Testis (tissue), 2 donors: ENCODE measurements at regions not wholly inside any gene's neighbourhood (a gene's known extent, or its start where the extent isn't known, plus 50 kb on each side); places are given as distances from the start of the nearest gene placed in this dataset.

Source experiments
- DNase-seq: peaks from one replicate; pipeline ENCODE4 v3.0.0-alpha.2; 2019
- H3K27ac ChIP-seq, 2 donors: fragments of 200-600 bp; sonication (generic); one replicate each; pipeline ENCODE4 v1.5.1; 2019
- H3K27me3 ChIP-seq: fragments of 200-600 bp; sonication (generic); one replicate; pipeline ENCODE4 v1.5.1; 2019
- H3K36me3 ChIP-seq: fragments of 200-600 bp; sonication (generic); one replicate; pipeline ENCODE4 v1.5.1; 2017; ENCODE audit warnings: low read depth; ENCODE audit errors: missing control alignments
- H3K4me1 ChIP-seq: fragments of 200-600 bp; sonication (generic); one replicate; pipeline ENCODE4 v1.5.1; 2019
- H3K4me3 ChIP-seq, 2 donors: fragments of 200-600 bp; sonication (generic); one replicate each; pipeline ENCODE4 v1.5.1; 2017 to 2019
- H3K9me3 ChIP-seq: fragments of 200-600 bp; sonication (generic); one replicate; pipeline ENCODE4 v1.5.1; 2017
- POLR2A ChIP-seq: fragments of 450-650 bp; IDR thresholded peaks from one replicate; pipeline ENCODE4 v1.6.1; 2017; ENCODE audit warnings: antibody characterized with exemption, mild to moderate bottlenecking, moderate library complexity
- WGBS, 2 donors: methylation state at CpG; one replicate each; pipeline ENCODE4 v1.1.5; 2018; 5-methylcytosine and 5-hydroxymethylcytosine counted together
- intact Hi-C: fragments of 100-400 bp; cut with DNase I; formaldehyde crosslinking; loops from one replicate; pipeline ENCODE4 v1.15.1; 2023; ENCODE audit warnings: low total_unique reads
- TF ChIP-seq, protein P1 (sequence below), 3 experiments: fragments of 450-650 bp in 2 of 3; fragments of 200-600 bp in 1 of 3; sonication (generic) in 1 of 3; IDR thresholded peaks; one replicate each; pipeline ENCODE4 v1.5.1; 2016 to 2019; ENCODE audit warnings: antibody characterized with exemption in 3 of 3, mild to moderate bottlenecking in 2 of 3, moderate library complexity in 1 of 3

DNA sequence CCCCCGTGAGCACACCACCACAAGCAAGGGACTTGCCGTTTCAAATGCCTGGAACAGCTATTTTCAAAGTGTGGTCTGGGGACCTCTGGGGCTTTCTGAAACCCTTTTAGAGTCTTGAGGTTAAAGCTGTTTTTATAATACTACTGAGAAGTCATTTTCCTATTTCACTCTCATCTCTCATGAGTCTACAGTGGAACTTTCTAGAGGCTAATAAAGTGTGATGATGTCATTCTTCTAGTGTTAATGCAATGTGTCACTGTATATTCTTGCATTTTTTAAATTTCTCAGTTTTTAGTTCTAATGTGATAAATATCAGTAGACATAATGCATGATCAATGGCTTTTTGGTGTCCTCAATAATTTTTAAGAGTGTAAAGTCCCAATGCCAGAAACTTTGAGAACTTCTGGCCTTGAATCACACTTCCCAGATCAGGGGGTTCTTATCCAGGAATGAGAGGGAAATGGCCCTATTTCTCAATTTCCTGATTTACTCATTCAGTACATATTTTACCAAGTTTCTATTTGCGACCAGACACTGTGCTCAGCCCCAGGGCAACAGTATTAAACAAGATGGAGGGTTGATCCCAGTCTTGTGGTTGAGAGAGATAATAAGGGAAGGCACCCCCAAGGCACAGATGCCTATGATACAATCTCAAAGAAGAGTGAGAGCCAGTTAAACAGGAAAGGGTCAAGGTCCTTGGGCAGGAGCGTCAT lies 444.0 kb downstream of the HS3ST3B1 start:
- no peaks in the 10 kb centered on the region for H3K27me3 ChIP-seq
- H3K9me3 ChIP-seq: no peaks in the 10 kb centered on the region
- H3K36me3 ChIP-seq: no peaks in the 10 kb centered on the region
- DNase-seq: no peak
- no peaks in the 10 kb centered on the region for H3K4me1 ChIP-seq
- no peak for TF ChIP-seq POLR2A
- TF ChIP-seq, protein P1, sequence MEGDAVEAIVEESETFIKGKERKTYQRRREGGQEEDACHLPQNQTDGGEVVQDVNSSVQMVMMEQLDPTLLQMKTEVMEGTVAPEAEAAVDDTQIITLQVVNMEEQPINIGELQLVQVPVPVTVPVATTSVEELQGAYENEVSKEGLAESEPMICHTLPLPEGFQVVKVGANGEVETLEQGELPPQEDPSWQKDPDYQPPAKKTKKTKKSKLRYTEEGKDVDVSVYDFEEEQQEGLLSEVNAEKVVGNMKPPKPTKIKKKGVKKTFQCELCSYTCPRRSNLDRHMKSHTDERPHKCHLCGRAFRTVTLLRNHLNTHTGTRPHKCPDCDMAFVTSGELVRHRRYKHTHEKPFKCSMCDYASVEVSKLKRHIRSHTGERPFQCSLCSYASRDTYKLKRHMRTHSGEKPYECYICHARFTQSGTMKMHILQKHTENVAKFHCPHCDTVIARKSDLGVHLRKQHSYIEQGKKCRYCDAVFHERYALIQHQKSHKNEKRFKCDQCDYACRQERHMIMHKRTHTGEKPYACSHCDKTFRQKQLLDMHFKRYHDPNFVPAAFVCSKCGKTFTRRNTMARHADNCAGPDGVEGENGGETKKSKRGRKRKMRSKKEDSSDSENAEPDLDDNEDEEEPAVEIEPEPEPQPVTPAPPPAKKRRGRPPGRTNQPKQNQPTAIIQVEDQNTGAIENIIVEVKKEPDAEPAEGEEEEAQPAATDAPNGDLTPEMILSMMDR (IDR thresholded peaks at IDR 0.05): no peak
- WGBS, 2 donors: 90 to 99% methylated on average over 4 of the region's 4 CpGs
- H3K4me3 ChIP-seq: no peak overlapping the region
- intact Hi-C loops: no loop called here
- no peak overlapping the region for H3K27ac ChIP-seq

DNA sequence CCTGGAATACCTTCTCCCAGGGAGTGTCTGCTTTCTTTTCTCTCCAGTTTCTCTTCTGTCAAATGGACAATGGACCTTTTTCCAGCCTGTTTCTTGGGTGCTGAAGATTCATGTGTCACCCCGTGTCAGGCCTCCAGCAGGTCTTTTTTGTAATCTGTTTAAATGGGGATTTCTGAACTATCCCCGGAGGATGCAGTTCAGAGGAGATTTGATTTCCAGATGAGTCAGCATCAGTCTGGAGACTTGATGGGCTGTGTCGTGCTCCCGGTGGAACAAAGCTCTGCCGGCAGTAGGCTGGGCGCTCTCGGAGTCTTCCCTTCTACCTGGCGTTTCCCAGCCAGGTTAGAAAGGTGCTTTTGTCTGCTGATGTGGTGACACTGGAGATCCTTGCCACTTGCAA lies 440.6 kb downstream of the HS3ST3B1 start:
- H3K4me1 ChIP-seq: no peaks in the 10 kb centered on the region
- no peak overlapping the region for H3K27ac ChIP-seq
- no peak overlapping the region for H3K4me3 ChIP-seq
- 88 to 95% methylated on average over 8 of the region's 8 CpGs for WGBS, 2 donors
- intact Hi-C loops: no loop called here
- no peaks in the 10 kb centered on the region for H3K9me3 ChIP-seq
- H3K27me3 ChIP-seq: no peaks in the 10 kb centered on the region
- no peak for DNase-seq
- H3K36me3 ChIP-seq: no peaks in the 10 kb centered on the region
- no peak for TF ChIP-seq POLR2A
- TF ChIP-seq, protein P1 (IDR thresholded peaks at IDR 0.05): no peak

DNA sequence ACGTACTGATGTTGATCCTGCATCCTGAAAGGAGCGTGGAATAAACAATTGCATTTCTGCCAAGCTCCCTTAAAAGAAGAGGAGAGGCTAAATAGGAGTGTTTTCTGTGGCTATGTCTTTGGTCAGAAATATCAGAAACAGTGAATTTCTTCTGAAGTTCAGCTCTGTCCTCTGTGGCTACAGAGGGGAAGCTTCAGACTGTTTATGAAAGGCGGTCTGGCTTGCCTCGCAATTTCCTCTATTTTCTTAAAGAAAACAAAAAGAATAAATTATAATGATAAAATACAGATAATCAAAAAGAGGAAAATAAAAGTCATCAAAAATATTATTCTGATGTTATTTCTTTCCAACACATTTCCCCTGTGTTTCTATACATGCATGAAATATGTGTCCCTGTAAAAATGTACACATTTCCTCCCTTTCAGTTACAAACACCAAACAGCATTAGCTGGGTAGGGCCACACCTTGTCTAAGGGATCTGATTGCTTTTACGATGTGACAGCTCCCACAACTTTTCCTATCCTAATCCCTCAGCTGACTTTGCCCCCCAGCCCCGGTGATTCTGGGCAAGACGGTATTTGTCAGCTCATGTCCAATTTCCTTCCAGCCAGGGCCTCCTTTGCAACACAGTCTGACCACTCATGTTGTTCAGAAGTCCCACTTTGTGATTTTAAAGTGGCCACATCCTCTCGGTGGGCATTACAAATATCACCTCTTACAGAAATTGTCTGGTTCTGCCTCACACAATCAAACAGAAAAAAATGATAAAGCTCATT lies 439.0 kb downstream of the HS3ST3B1 start:
- no peaks in the 10 kb centered on the region for H3K9me3 ChIP-seq
- TF ChIP-seq, protein P1 (IDR thresholded peaks at IDR 0.05): no peak
- no peak for TF ChIP-seq POLR2A
- no peaks in the 10 kb centered on the region for H3K27me3 ChIP-seq
- H3K27ac ChIP-seq: no peak overlapping the region
- H3K36me3 ChIP-seq: no peaks in the 10 kb centered on the region
- no peak overlapping the region for H3K4me3 ChIP-seq
- intact Hi-C loops: no loop called here
- WGBS, 2 donors: 65 to 74% methylated on average over 8 of the region's 8 CpGs
- DNase-seq: no peak
- no peaks in the 10 kb centered on the region for H3K4me1 ChIP-seq

DNA sequence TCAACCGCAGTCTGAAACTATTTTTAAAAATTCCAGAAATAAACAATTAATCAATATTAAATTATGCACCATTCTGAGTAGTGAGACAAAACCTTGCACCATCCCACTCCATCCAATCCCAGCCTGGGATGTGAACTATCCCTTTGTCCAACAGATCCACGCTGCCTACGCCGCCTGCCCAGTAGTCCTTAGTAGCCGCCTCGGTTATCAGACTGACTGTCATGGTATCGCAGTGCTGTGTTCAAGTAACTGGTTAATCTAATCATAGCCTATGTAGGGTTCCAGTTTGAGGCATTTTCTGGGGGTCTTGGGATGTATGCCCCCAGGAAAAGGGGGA lies 437.7 kb downstream of the HS3ST3B1 start:
- Histone ChIP-seq H3K4me3 (no peak overlapping the region), H3K4me1 (no peaks in the 10 kb centered on the region), H3K27me3 (no peaks in the 10 kb centered on the region), H3K36me3 (no peaks in the 10 kb centered on the region), H3K27ac (no peak overlapping the region), H3K9me3 (no peaks in the 10 kb centered on the region)
- WGBS, 2 donors: 94 to 97% methylated on average over 7 of the region's 7 CpGs
- no peak for TF ChIP-seq POLR2A
- TF ChIP-seq, protein P1 (IDR thresholded peaks at IDR 0.05): no peak
- DNase-seq: no peak
- intact Hi-C loops: no loop called here
